C4-2B (cell line): ENCODE measurements at regions not wholly inside any gene's neighbourhood (a gene's known extent, or its start where the extent isn't known, plus 50 kb on each side); places are given as distances from the start of the nearest gene placed in this dataset.

Experiments
- CTCF ChIP-seq: fragments of 450-650 bp; conservative IDR thresholded peaks from 2 replicates; pipeline ENCODE4 v1.5.1; 2017; ENCODE audit warnings: mild to moderate bottlenecking
- ZFX ChIP-seq: fragments of 450-650 bp; IDR thresholded peaks from 2 replicates; pipeline ENCODE4 v1.6.1; 2017

- no peak for TF ChIP-seq CTCF
- TF ChIP-seq ZFX: no peak
These were observed 276.0 kb upstream of the IRX4 start for GRCh38 chr5:2158767-2159166.
